ENCODE measurements at regions not wholly inside any gene's neighbourhood (a gene's known extent, or its start where the extent isn't known, plus 50 kb on each side); places are given as distances from the start of the nearest gene placed in this dataset.

- TF ChIP-seq CTCF (IDR thresholded peaks at IDR 0.05; ENCODE audit: poor library complexity, severe bottlenecking), result no peak
- H3K4me1 ChIP-seq (ENCODE audit: insufficient read depth, poor library complexity, severe bottlenecking), result no peaks in the 10 kb centered on the region
These were observed 107.2 kb upstream of the ZNF462 start for GRCh38 chr9:106755736-106756135.

DNA sequence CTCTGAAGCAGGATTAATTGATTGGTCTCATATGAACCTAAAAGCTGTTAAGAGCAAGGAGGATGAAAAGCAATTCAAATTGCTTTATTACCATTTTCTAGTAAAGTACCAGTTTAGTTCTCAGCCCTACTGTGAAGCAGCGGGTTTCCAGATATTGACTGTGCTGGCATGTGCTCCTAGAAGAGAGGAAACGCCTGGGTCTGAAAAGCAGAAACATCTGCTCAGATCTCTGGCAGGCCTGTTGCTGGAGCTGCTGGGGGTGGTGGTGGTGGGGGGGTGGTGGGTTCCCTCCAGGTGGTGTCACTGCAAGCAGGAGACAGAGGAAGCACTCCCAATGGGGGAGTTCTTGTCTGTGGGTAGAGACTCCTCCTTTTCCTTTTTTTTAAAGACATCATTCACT is 105.5 kb upstream of the ZNF462 start:
- no peaks in the 10 kb centered on the region for H3K27me3 ChIP-seq (ENCODE audit: insufficient read depth, poor library complexity, severe bottlenecking)
- H3K9me3 ChIP-seq (ENCODE audit: severe bottlenecking), result no peaks in the 10 kb centered on the region
- no peaks in the 10 kb centered on the region for H3K36me3 ChIP-seq (ENCODE audit: low read depth)
- no peak for TF ChIP-seq CTCF (IDR thresholded peaks at IDR 0.05; ENCODE audit: poor library complexity, severe bottlenecking)
- no peak overlapping the region for H3K27ac ChIP-seq (ENCODE audit: poor library complexity, severe bottlenecking)
- ATAC-seq (ENCODE audit: low read depth) (no peak), DNase-seq (ENCODE audit: low spot score) (no peak)
- H3K4me1 ChIP-seq (ENCODE audit: insufficient read depth, poor library complexity, severe bottlenecking), result no peaks in the 10 kb centered on the region
- no peak overlapping the region for H3K4me3 ChIP-seq (ENCODE audit: severe bottlenecking)

More at GRCh38 chr9:106755736-106756135, 107.2 kb upstream of the ZNF462 start:
- Histone ChIP-seq H3K9me3 (ENCODE audit: severe bottlenecking) (no peaks in the 10 kb centered on the region), H3K27me3 (ENCODE audit: insufficient read depth, poor library complexity, severe bottlenecking) (no peaks in the 10 kb centered on the region), H3K27ac (ENCODE audit: poor library complexity, severe bottlenecking) (no peak overlapping the region), H3K4me3 (ENCODE audit: severe bottlenecking) (no peak overlapping the region), H3K36me3 (ENCODE audit: low read depth) (no peaks in the 10 kb centered on the region)
- no peak for DNase-seq (ENCODE audit: low spot score)
- ATAC-seq (ENCODE audit: low read depth), result no peak

DNA sequence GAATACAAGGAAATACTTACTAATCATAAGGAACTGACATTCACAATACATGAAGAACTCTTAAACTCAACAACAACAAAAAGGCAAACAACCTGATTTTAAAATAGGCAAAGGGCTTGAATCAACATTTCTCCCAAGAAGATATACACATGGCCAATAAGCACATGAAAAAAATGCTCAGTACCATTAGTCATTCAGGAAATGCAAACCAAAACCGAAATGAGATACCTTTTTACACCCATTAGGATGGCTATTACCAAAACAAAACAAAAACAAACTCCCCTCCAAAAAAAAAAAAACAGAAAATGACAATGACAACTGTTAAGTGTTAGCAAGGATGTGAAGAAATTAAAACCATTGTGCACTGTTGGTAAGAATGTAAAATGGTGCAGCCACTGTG is 104.1 kb upstream of the ZNF462 start:
- H3K4me1 ChIP-seq (ENCODE audit: insufficient read depth, poor library complexity, severe bottlenecking), result no peaks in the 10 kb centered on the region
- ATAC-seq (ENCODE audit: low read depth) (no peak), DNase-seq (ENCODE audit: low spot score) (no peak)
- H3K27me3 ChIP-seq (ENCODE audit: insufficient read depth, poor library complexity, severe bottlenecking), result no peaks in the 10 kb centered on the region
- no peak overlapping the region for H3K4me3 ChIP-seq (ENCODE audit: severe bottlenecking)
- H3K36me3 ChIP-seq (ENCODE audit: low read depth), result no peaks in the 10 kb centered on the region
- no peaks in the 10 kb centered on the region for H3K9me3 ChIP-seq (ENCODE audit: severe bottlenecking)
- TF ChIP-seq CTCF (IDR thresholded peaks at IDR 0.05; ENCODE audit: poor library complexity, severe bottlenecking), result no peak
- no peak overlapping the region for H3K27ac ChIP-seq (ENCODE audit: poor library complexity, severe bottlenecking)

DNA sequence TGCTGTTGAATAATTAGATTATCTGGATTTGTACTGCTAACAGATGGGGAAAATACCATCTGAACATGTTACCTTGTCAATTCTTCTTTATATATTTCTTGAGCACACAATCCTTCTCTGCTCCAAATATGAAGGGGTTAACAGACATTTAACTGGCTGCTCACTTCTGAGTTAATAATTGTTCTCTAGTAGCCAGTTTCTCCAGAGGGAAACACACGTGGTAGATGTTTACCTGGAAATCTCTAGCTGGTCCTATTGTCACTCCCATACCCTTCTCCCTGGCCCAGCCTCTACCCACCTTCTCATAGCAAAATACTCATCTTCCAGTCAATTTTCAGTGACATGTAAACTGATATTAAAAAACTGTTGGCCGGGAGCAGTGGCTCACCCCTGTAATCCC is 101.5 kb upstream of the ZNF462 start:
- Histone ChIP-seq H3K36me3 (ENCODE audit: low read depth) (no peaks in the 10 kb centered on the region), H3K4me1 (ENCODE audit: insufficient read depth, poor library complexity, severe bottlenecking) (no peaks in the 10 kb centered on the region), H3K27ac (ENCODE audit: poor library complexity, severe bottlenecking) (no peak overlapping the region), H3K4me3 (ENCODE audit: severe bottlenecking) (no peak overlapping the region), H3K27me3 (ENCODE audit: insufficient read depth, poor library complexity, severe bottlenecking) (no peaks in the 10 kb centered on the region), H3K9me3 (ENCODE audit: severe bottlenecking) (no peaks in the 10 kb centered on the region)
- ATAC-seq (ENCODE audit: low read depth), result no peak
- TF ChIP-seq CTCF (IDR thresholded peaks at IDR 0.05; ENCODE audit: poor library complexity, severe bottlenecking), result no peak
- no peak for DNase-seq (ENCODE audit: low spot score)

- Histone ChIP-seq H3K27me3 (ENCODE audit: insufficient read depth, poor library complexity, severe bottlenecking) (no peaks in the 10 kb centered on the region), H3K4me3 (ENCODE audit: severe bottlenecking) (no peak overlapping the region), H3K4me1 (ENCODE audit: insufficient read depth, poor library complexity, severe bottlenecking) (no peaks in the 10 kb centered on the region), H3K27ac (ENCODE audit: poor library complexity, severe bottlenecking) (no peak overlapping the region), H3K36me3 (ENCODE audit: low read depth) (no peaks in the 10 kb centered on the region), H3K9me3 (ENCODE audit: severe bottlenecking) (no peaks in the 10 kb centered on the region)
- ATAC-seq (ENCODE audit: low read depth) (no peak), DNase-seq (ENCODE audit: low spot score) (no peak)
- no peak for TF ChIP-seq CTCF (IDR thresholded peaks at IDR 0.05; ENCODE audit: poor library complexity, severe bottlenecking)
These were observed 96.3 kb upstream of the ZNF462 start for GRCh38 chr9:106766616-106767015.

Measured in RWPE2 (cell line).